AG08396 (cell line): ENCODE measurements at regions not wholly inside any gene's neighbourhood (a gene's known extent, or its start where the extent isn't known, plus 50 kb on each side); places are given as distances from the start of the nearest gene placed in this dataset.
"Not testable (repeated sequence)": the region's sequence is repeated elsewhere in the genome, so short reads cannot be mapped to it uniquely, and the experiment has no call there.

ENCODE experiments used
- DNase-seq: peaks from one replicate; pipeline ENCODE4 v3.0.0; 2012; ENCODE audit warnings: low spot score, mixed read lengths

DNA sequence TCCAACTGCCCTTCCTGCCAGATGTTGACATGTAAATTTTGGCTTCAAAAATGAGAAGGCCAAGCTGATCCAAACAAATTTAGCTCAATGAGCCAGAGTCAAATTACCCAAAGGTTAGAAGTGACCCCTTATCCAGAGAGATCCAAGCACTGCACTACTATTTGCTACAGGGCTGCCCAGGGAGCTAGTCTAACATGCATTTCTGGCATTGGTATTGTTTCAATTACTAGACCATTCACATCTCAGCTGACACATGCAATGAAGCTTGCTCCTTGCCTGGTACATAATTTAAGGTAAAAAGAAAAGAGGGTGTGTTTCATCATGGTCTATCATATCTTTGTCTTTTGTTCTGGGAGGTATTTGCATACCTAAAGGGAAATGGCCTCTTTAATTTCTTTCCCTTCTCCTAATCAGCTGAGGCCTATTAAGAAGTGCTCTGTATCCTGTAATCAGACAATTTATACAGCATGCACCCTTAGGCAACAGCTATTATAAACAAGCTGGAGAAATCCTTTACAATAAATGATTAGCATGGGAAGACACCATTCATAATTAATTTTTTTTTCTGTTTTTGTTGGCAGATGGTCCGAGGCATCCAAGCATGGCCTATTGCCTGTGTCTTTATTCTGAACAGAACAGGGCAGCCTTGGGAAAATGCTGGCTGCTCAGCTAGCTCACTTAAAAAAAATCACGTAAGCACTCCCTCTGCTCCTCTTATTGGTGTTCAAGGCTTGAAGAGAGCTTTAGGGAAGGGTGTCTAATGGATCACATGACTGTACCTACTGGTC is 161.5 kb upstream of the SALL1 start:
- no peak for DNase-seq

GRCh38 chr16:51310159-51310558 is 159.1 kb upstream of the SALL1 start:
- DNase-seq: no peak

DNA sequence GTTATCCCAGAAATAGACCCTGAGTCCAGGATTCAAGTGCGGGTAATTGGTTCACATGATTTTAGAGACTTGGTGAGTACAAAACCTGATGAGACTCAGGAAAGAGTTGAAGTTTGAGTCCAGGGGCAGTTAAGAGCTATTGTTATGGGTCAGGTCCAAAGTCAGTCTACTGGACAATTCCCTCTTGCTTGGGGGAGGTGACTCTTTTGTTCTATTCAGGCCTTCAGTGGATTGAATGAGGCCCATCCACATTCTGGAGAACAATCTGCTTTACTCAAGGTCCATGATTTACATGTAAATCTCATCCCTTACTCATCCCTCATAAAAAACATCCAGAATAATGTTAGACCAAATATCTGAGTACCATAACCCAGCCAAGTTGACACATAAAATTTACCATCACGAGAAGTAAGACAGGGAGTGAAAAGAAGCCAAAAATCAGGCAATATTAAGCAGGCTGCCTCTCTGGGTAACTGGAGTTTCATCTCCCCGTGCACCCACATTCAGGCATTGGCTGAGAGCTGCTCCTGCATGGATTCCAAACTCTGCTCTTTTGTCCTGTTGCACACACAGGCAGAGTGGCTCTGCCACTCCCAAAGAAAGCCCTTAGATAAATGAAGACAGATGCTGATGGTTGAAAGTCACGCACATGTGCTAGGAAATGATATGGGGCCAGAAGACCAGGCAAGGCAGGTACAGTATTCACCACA is 156.0 kb upstream of the SALL1 start:
- no peak for DNase-seq

DNA sequence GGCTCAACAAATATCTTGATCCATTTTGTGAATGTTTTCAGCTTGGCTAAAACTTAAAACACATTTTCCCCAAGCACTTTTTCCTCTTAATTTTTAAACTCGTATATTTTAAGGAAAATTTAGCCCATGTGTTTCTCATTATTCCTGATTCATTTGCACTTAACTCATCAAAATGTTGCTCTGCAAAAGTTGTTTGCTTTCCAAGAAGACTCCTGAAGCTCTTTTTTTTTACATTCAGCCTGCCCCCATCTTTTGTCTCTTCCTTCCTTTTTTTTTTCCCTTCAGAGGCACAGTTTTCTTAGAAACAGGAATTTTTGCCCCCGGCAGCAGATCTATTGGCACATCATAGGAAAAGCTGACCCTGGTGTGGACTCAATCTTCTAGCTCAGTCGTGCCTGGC is 155.0 kb upstream of the SALL1 start:
- no peak for DNase-seq

- DNase-seq: no peak
Measured at GRCh38 chr16:51305337-51305736, 154.3 kb upstream of the SALL1 start.

DNA sequence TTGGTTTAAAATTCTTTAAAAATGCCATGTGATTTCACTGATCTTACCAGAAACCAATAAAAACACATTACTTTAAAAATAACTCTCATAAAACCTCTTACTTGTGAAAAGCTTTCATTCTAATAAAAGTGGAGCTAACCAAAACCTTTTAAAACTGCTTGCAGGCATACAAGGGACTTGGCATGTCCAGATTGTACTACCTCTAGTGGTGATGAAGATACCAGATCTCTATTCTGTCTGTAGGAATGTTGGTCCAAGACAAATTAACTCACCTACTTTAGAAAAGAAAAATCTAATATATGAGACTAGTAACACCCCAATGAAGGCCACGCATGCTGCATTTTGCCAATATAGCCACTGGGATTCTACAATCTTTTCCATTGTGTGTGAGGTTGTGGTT is 151.0 kb upstream of the SALL1 start:
- DNase-seq: no peak

DNA sequence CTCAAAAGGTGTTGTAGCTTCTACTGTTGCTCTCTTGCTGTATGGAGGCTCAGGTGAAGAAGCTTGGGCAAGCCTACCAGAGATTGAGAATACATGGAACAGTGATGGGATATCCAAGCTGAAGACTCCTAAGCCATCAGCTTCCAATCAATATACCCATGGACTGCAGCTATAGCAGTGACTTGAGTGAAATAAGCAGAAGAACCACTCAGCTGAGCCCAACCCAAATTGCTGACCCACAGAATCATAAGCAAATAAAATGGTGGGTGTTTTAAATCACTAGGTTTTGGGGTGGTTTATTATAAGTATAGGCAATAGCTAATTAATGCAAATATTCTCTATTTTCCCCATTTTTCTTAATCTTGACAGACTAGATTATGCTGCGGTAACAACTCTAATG is 147.7 kb upstream of the SALL1 start:
- DNase-seq: no peak

DNA sequence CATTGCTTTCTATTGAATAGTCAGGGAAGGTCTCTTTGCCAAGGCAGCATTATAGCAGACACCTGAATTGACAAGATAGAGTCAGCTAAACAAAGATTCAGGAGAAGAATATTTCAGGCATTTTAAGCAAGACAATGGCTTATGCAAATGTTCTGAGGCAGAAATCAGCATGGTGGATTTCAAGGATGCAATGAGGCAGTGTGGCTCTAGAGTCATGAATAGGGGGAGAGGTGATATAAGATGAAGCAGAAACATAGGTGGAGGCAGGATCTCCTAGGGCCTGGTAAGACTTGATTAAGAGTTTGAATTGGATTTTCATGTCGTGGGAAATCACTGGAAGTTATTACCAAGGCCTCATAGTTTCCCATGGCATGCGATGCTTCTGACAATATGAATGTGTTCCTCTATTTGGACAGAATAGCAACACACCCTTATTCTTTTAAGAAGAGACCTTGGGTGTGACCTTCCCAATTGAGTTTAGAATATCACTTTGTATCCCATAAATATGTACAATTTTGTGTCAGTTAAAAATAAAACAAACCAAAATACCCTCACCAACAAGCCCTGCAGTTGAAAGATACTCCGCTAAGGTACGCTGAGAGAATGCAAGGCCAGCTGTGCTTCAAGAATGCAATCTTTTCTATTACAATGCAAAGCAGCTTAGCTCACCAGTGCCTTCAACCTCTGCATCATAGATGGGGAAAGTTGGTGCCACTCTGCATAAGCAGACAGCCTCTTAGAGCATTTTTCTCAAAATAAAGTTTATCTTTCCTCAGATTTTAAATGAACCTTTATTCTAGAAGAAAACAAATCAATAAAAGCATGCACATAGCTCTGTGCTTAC is 139.6 kb upstream of the SALL1 start:
- no peak for DNase-seq

- DNase-seq: no peak
Measured at GRCh38 chr16:51289336-51289735, 138.3 kb upstream of the SALL1 start.

DNA sequence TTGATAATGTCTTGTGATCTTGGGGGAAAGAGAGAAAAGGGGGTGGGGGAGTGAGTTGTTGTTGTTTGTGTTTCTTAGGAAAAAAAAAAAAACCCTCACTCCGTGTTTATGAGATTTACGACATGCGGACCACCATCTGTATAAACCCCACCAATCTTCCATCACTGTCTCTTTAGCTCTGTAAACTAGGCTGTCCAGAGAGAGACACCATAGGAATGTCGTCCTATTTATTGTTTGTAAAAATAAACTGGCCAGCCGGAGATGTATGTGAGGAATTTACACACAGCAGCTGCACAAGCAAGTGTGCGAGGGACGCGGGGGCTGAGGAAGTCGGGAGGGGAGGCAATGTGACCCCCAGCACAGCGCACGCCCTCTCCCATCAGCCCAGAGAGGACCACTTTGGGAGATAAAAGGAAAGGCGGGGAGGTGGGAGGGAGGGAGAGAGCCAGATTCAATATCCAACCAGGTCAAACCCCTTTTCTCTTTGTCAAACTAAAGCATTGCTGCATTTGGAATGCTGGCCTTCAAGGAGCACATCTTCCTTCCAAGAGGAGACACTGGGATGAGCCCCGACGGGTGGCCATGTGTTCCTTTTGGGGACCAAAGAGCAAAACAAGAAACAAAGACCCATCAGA is 136.2 kb upstream of the SALL1 start:
- no peak for DNase-seq

- DNase-seq: no peak
Measured at GRCh38 chr16:51286272-51286671, 135.2 kb upstream of the SALL1 start.

DNA sequence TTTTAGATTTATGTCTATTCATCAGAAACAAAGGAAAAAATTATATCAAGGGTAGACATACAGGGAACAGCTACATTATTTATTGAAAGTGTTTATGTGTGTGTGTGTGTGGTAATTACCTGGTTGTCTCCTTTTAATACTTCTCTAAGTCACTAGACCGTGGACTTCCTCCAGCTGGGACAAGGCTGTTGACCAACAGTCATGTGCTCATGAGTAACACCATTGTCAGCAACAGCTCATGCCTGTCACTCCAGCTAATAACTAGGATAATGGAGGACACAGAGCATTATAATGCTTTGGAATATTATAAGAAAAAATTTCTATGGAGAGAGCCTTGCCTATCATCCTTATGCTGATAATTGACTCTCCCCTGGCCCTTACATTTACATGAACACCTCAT is 125.3 kb upstream of the SALL1 start:
- DNase-seq: no peak

DNA sequence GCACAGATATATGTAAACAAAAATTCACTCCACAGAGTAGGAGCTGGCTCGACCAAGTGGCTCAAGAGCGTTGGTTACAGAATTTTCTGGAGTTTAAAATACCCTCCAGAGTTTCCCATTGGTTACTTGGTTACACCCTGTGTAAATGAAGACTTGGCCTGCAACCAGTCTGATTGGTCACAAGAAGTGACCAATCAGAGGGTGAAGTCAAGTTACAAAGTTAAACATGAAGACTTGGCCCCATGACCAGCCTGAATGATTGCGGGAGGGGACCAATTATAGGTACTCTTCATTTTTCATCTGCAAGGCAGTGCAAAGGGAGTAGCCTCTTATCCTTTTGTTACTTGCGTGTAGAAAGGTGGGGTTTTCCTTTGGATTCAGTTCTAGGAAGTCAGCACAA is 121.3 kb upstream of the SALL1 start:
- no peak for DNase-seq

DNA sequence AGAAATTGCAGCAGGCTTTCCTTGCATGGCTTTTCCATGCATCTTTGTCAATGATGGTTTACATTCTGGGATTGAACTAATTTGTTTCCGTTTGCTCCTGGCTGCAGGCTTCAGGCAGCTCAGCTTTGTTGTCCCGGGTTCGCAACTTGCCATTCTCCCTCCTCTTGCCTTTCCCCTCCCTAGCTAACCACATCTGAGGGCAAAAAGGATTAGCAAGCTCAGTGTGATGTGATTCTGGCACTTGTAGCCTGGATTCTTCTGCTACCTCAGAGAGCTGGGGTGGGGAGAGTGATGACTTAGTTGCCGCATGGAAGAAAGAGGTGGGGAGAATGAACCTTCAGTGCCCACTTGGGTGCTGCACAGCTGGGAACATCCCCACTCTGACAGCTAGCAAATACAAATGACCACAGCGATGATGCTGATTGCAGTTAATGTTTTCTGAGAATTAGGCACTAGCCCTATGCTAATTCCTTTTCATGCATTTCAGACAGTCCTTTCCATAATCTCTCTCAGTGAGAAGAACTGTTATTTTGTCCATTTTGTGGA is 120.2 kb upstream of the SALL1 start:
- DNase-seq: no peak

DNA sequence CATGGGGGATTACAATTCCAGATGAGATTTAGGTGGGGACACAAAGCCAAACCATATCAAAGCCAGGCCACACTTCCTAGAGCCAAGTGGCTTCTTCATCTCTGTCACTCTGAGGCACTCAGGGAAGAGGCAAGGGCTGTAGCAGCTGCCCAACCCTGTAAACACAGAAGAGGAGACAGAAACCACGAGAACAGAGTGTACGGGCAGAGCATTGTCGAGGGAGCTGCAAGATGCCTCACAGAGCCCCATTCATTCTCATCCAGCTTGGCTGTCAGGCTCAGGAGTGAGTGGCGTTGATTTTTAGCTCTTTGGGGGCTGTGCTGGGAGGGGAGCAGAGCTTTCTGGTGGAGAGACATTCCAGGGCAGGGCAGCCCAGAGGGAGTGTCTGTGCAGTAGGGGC is 117.2 kb upstream of the SALL1 start:
- DNase-seq: no peak

DNA sequence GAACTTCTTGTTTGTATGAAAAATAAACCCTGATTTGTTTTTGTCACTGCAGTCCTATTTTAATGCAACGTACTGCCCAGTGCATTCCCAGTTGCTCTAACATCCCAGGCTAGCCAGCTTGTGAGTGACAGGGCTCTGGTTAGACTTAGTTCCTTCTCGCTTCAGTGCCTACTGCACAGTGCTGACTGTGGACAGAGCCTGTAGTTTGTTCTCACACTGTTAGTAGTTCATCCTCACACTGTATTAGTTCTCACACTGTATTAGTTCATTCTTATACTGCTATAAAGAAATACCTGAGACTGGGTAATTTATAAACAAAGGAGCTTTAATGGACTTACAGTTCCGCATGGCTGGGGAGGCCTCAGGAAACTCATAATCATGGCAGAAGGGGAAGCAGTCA is 116.6 kb upstream of the SALL1 start:
- DNase-seq: no peak

GRCh38 chr16:51262428-51262827 is 111.4 kb upstream of the SALL1 start:
- no peak for DNase-seq

DNA sequence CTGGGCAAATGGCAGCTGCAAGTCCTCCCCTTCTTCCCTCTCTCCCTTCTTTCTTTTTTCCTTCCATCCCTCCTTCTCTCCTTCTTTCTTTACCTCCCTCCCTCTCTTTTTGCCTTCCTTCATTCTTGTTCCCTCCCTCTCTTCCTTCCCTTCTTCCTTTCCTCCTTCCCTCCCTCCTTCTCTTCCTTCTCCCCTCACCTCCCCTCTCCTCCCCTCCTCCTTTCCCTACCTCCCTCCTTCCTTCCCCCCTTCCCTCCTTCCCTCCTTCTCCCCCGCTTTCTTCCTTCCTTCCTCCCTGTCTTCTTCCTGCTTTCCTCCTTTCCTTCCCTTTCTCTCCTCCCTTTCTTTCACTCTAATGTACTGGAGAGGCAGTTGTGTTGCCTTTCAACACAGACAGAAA is 110.8 kb upstream of the SALL1 start:
- DNase-seq: no peak

DNA sequence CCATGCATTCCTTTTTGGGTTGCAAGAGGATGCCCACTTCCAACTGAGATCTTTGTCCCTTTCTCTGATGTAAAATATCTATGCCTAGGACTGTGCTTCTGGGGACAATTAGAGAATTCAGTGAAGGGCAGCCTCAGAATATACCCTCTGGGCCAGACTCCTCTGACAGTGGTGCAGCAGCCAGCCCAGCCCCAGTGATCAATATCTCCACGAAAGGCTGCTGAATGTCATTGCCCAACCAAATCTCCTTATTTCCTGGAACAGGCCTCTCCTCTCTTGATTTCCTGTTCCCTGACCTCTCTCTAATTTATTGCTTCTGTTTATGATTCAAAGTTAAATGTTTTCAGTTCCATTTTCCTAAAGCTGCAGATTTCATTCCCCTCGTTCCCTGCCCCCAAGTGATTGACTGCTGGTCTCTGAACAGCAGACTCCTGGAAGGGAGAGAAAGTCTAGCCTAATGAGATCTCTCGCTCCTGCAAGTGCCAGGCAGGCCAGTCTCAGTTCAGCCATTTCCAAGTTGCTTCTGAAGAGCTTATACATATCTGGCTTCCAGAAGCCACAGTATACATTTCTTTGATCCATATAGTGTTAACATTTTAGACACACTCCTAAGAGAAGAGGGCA is 104.4 kb upstream of the SALL1 start:
- DNase-seq: no peak

DNA sequence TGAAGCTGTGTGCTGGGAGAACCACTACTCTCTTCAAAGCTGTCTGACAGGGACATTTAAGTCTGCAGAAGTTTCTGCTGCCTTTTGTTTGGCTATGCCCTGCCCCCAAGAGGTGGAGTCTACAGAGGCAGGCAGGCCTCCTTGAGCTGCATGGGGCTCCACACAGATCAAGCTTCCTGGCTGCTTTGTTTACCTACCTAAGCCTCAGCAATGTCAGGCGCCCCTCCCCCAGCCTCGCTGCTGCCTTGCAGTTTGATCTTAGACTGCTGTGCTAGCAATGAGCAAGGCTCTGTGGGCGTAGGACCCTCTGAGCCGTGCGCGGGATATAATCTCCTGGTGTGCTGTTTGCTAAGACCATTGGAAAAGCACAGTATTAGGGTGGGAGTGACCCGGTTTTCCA is 103.3 kb upstream of the SALL1 start:
- DNase-seq: not testable (repeated sequence)

GRCh38 chr16:51248217-51248616 is 97.1 kb upstream of the SALL1 start:
- no peak for DNase-seq

DNA sequence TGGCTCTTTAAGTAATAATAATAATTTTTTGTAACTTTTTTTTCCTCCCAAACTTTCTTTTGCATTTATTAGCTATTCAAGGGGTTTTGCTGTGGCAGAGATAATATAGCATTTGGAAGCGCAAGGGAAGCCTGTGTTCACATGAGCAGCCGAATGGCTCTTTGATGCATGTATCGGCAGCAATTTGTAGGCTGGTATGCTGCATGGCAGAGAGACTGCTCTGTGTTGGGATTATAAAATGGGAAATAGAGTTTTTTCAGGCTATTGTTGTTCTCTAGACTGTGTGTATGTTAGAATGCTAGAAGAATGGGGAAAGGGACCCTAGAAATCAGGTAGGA is 94.6 kb upstream of the SALL1 start:
- DNase-seq: no peak
